ENCODE measurements at regions not wholly inside any gene's neighbourhood (a gene's known extent, or its start where the extent isn't known, plus 50 kb on each side); places are given as distances from the start of the nearest gene placed in this dataset.

DNA sequence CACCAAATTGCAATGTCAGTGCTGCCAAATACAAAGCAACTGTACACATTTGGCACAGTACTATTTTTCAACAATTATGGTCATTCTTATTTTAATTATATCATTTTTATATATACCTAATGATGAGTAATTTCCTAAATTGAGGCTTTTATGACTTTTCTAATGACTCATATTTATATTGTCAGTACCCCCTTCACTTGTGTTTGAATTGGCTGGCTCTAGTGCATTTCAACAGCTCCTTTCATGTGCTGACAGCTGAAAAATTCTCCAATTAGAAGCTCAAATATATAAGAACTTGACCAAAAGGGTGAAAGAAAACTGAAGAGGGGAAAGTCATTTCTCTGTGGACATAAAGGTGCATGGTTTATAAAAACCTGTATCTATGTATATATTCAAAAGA, 263.3 kb downstream of the SLITRK1 start:
- in situ Hi-C loops (cut with HindIII; ENCODE audit: low sequenced_read_pairs) = no loop called here

DNA sequence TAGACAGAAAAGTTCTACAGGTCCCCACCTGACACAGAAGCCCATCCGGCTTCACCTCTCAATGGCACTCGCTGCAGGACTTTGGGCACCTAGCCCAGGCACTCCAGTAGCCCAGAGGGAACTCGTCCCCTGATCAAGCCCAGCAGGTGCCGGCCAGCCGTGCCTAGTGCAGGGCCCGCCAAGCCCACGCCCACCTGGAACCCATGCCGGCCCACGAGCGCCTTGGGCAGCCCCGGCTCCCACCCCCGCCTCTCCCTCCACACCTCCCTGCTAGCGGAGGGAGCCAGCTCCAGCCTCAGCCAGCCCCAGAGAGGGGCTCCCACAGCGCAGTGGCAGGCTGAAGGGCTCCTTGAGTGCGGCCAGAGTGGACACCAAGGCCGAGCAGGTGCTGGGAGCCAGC, 268.8 kb downstream of the SLITRK1 start:
- in situ Hi-C loops (cut with HindIII; ENCODE audit: low sequenced_read_pairs) = no loop called here

GRCh38 chr13:83601539-83601938, 280.7 kb downstream of the SLITRK1 start:
- in situ Hi-C loops (cut with HindIII; ENCODE audit: low sequenced_read_pairs) = no loop called here

DNA sequence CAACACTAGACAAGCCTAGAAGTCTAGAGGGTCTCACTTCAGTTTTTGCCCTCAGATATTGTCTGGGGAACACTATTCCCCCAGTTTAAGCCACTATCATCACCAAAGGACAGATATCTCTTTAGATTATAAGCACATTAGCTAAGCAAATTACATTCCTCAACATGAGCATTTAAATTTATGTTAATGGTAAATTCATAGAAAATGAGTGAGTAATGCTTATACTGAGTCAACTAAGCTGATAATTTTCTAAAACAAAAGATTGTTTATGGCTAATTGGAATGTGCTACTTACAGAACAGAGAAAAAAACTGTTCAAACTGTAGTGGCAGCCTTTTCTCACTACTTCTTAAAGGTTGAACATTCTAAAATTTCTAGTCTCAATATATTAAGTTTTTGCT, 290.2 kb downstream of the SLITRK1 start:
- in situ Hi-C loops (cut with HindIII; ENCODE audit: low sequenced_read_pairs) = no loop called here

GRCh38 chr13:83589814-83590213, 292.5 kb downstream of the SLITRK1 start:
- in situ Hi-C loops (cut with HindIII; ENCODE audit: low sequenced_read_pairs) = no loop called here

DNA sequence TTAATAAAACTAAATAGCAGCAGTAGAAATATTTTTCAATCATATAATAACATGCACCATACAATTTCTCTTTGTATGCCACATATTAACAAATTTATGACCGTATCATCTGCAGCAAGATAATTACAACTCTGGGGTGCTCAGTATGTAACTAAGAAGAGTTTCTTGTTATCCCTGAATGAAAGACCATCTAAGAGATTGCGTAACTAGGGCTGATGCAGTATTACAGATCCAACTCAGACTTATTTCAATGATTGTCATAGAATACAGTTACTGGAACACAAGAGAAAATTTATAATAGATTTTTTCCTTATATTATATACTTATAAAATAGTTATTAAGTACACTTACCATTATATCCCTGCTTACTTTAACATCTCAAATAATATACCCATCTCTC, 305.1 kb downstream of the SLITRK1 start:
- in situ Hi-C loops (cut with HindIII; ENCODE audit: low sequenced_read_pairs) = no loop called here

- in situ Hi-C loops (cut with HindIII; ENCODE audit: low sequenced_read_pairs) = no loop called here
Measured at GRCh38 chr13:83568019-83568418, 314.3 kb downstream of the SLITRK1 start.

DNA sequence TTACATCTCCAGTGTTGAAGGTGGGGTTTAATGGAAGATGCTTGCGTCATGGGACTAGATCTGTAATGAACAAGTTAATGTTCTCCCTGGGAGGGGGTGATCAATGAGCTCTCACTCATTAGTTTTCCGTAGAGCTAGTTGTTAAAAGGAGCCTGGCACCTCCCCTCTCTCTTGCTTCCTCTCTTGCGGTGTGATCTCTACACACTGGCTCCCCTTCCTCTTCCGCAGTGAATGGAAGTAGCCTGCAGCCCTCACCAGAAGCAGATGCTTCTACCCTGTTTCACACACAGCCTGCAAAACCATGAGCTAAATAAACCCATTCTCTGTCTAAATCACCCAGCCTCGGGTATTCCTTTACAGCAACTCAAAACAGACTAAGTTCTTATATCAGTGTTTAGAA, 318.8 kb downstream of the SLITRK1 start:
- in situ Hi-C loops (cut with HindIII; ENCODE audit: low sequenced_read_pairs) = no loop called here

DNA sequence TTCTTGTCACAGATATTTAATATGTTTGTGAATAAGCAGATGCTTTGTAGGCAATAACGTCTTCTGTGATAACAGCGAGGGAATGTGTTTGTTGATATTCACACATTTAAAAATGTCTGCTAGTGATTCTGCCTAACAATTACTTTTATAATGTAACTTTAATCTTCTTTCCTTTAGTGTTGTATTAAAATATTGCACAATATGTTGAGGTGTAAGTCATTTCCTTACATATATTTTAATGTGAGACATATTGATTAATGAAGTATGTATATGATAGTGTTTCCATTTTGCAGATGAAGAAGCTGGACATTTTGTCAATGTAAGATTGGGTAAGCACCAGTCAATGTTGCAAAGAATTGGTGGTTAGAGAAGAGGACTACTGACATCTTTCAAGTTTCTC, 324.4 kb downstream of the SLITRK1 start:
- in situ Hi-C loops (cut with HindIII; ENCODE audit: low sequenced_read_pairs) = no loop called here

GRCh38 chr13:83549671-83550070, 332.6 kb downstream of the SLITRK1 start:
- in situ Hi-C loops (cut with HindIII; ENCODE audit: low sequenced_read_pairs) = no loop called here

GRCh38 chr13:83547043-83547442, 335.2 kb downstream of the SLITRK1 start:
- in situ Hi-C loops (cut with HindIII; ENCODE audit: low sequenced_read_pairs) = no loop called here

- in situ Hi-C loops (cut with HindIII; ENCODE audit: low sequenced_read_pairs) = no loop called here
Measured at GRCh38 chr13:83546476-83546875, 335.8 kb downstream of the SLITRK1 start.

- in situ Hi-C loops (cut with HindIII; ENCODE audit: low sequenced_read_pairs) = no loop called here
Measured at GRCh38 chr13:83538636-83539035, 343.6 kb downstream of the SLITRK1 start.

- in situ Hi-C loops (cut with HindIII; ENCODE audit: low sequenced_read_pairs) = no loop called here
Measured at GRCh38 chr13:83536941-83537340, 345.3 kb downstream of the SLITRK1 start.

- in situ Hi-C loops (cut with HindIII; ENCODE audit: low sequenced_read_pairs) = no loop called here
Measured at GRCh38 chr13:83536153-83536552, 346.1 kb downstream of the SLITRK1 start.

DNA sequence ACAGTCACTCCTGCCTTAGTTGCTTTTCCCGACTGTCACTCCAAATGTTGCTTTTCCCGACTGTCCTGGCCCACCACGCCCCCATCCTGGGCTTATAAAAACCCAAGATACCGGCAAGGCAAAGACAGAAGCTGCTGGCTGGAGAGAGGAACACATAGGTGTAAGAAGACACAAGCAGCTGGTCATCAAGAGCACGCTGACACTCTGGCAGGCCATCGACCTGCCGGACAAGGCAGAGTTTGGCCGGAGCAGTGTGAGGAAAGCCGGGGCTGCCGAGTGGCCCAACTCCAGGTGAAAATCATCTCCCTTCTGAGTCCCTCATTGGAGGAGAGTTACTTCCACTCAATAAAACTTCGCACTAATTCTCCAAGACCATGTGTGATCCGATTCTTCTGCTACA, 349.5 kb downstream of the SLITRK1 start:
- in situ Hi-C loops (cut with HindIII; ENCODE audit: low sequenced_read_pairs) = no loop called here

- in situ Hi-C loops (cut with HindIII; ENCODE audit: low sequenced_read_pairs) = no loop called here
Measured at GRCh38 chr13:83531022-83531421, 351.3 kb downstream of the SLITRK1 start.

GRCh38 chr13:83516781-83517180, 365.5 kb downstream of the SLITRK1 start:
- in situ Hi-C loops (cut with HindIII; ENCODE audit: low sequenced_read_pairs) = no loop called here

GRCh38 chr13:83515268-83516015, 366.8 kb downstream of the SLITRK1 start:
- in situ Hi-C loops (cut with HindIII; ENCODE audit: low sequenced_read_pairs) = no loop called here

GRCh38 chr13:83508771-83509301, 373.4 kb downstream of the SLITRK1 start:
- in situ Hi-C loops (cut with HindIII; ENCODE audit: low sequenced_read_pairs) = no loop called here

GRCh38 chr13:83503424-83503823, 378.9 kb downstream of the SLITRK1 start:
- in situ Hi-C loops (cut with HindIII; ENCODE audit: low sequenced_read_pairs) = no loop called here

- in situ Hi-C loops (cut with HindIII; ENCODE audit: low sequenced_read_pairs) = no loop called here
Measured at GRCh38 chr13:83499286-83499685, 383.0 kb downstream of the SLITRK1 start.

Data from endothelial cell of hepatic sinusoid (primary cell).